Adrenal gland (tissue), 9 donors: ENCODE measurements at regions not wholly inside any gene's neighbourhood (a gene's known extent, or its start where the extent isn't known, plus 50 kb on each side); places are given as distances from the start of the nearest gene placed in this dataset.

Experiments used
- DNase-seq, 7 donors: peaks; one replicate each; pipeline ENCODE4 v3.0.0-alpha.2; 2019 to 2020
- H3K27ac ChIP-seq, 5 donors: fragments of 200-600 bp; sonication (generic) in 4 of 5; 1 replicate in 3 of 5; 2 replicates in 2 of 5; pipeline versions ENCODE4 v1.5.1 to v1.8.0; 2016 to 2020; ENCODE audit warnings: mild to moderate bottlenecking in 1 of 5
- H3K27me3 ChIP-seq: fragments of 200-600 bp; 2 replicates; pipeline ENCODE4 v1.8.0; 2021
- H3K36me3 ChIP-seq, 2 donors: fragments of 200-600 bp; replicated peaks in 1 of 2; 1 replicate in 1 of 2; 2 replicates in 1 of 2; pipeline versions ENCODE4 v1.5.1 to v1.8.0; 2018 to 2022
- H3K4me1 ChIP-seq, 2 donors: fragments of 200-600 bp; replicated peaks in 1 of 2; 1 replicate in 1 of 2; 2 replicates in 1 of 2; pipeline versions ENCODE4 v1.5.1 to v1.8.0; 2018 to 2021
- H3K4me3 ChIP-seq, 4 donors: fragments of 200-600 bp; sonication (generic) in 3 of 4; one replicate each; pipeline ENCODE4 v1.5.1; 2016 to 2018
- H3K9me3 ChIP-seq, 3 donors: fragments of 200-600 bp; sonication (generic) in 1 of 3; replicated peaks in 1 of 3; 1 replicate in 2 of 3; 2 replicates in 1 of 3; pipeline versions ENCODE4 v1.5.1 to v1.8.0; 2016 to 2021
- CTCF ChIP-seq, 6 experiments: fragments of 450-650 bp in 4 of 6; fragments of 200-600 bp in 2 of 6; sonication (generic) in 1 of 6; IDR thresholded peaks; 1 replicate in 5 of 6; 2 replicates in 1 of 6; pipeline versions ENCODE4 v1.5.1 to v1.8.0; 2016 to 2021; ENCODE audit warnings: antibody characterized with exemption in 6 of 6, mild to moderate bottlenecking in 2 of 6, moderate library complexity in 1 of 6
- POLR2A ChIP-seq, 2 donors: fragments of 450-650 bp; IDR thresholded peaks; one replicate each; pipeline ENCODE4 v1.6.1; 2017; ENCODE audit warnings: antibody characterized with exemption in 2 of 2, mild to moderate bottlenecking in 2 of 2, moderate library complexity in 1 of 2
- WGBS, 4 donors: extraction: QIAGEN DNeasy Blood & Tissue Kit in 2 of 4; methylation state at CpG; one replicate each; pipeline versions ENCODE4 v1.1.5 to v1.1.7; 2013 to 2017; 5-methylcytosine and 5-hydroxymethylcytosine counted together
- intact Hi-C, 2 donors: fragments of 100-400 bp; cut with DNase I; formaldehyde crosslinking; loops; one replicate each; pipeline versions ENCODE4 v1.14.1 to v1.15.0; 2022 to 2023
- donor health status: healthy with polysubstance abuse.
- donor health status: Bipolar disorder and iron deficiency.
- donor health status: DM: yes; HTN: yes; CAD: no.
- donor health status: DM: no; HTN: no; CAD: no.
- donor health status: DM: no; HTN: no; CAD: no.

- WGBS, 4 donors, result 65 to 84% (median 76%) methylated on average over 2 of the region's 2 CpGs
- no peak for DNase-seq
- H3K4me3 ChIP-seq, result no peak overlapping the region
- TF ChIP-seq CTCF (IDR thresholded peaks at IDR 0.05) (no peak), POLR2A (IDR thresholded peaks at IDR 0.05) (no peak)
- intact Hi-C loops, result no loop called here
- no peaks in the 10 kb centered on the region for H3K27me3 ChIP-seq
- H3K36me3 ChIP-seq, result no peaks in the 10 kb centered on the region
- no peak overlapping the region for H3K27ac ChIP-seq
- no peaks in the 10 kb centered on the region for H3K4me1 ChIP-seq
- no peaks in the 10 kb centered on the region for H3K9me3 ChIP-seq
Measured at GRCh38 chr1:55962472-55962871, 616.9 kb downstream of the PLPP3 start.

- 65 to 74% (median 72%) methylated on average over 3 of the region's 3 CpGs for WGBS, 4 donors
- TF ChIP-seq POLR2A (IDR thresholded peaks at IDR 0.05), result no peak
- no peak for TF ChIP-seq CTCF (IDR thresholded peaks at IDR 0.05)
- intact Hi-C loops, result no loop called here
Measured at GRCh38 chr1:55959136-55959548, 620.2 kb downstream of the PLPP3 start.

DNA sequence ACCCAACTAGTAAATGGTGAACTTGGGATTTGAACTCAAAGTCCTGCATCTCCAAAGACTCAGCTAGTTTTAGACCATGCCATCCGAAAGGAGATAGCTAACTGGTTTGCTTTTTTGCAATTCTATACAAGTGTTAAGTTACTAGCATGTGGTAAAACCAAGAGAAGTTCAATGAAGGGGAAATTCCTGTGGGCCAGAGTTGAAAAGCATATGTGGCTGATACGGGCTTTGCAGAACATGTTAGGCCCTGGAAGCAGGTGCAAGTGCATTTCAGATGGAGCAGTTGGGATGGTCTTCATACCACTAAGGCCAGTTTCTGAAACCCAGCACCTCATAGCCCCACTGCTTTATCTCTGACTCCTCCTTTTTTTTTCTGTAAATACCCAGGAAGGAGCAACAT lies 620.9 kb downstream of the PLPP3 start:
- TF ChIP-seq CTCF (IDR thresholded peaks at IDR 0.05) (no peak), POLR2A (IDR thresholded peaks at IDR 0.05) (no peak)
- no peaks in the 10 kb centered on the region for H3K27me3 ChIP-seq
- no peaks in the 10 kb centered on the region for H3K36me3 ChIP-seq
- intact Hi-C loops, result no loop called here
- H3K4me3 ChIP-seq, result no peak overlapping the region
- WGBS, 4 donors, result 82 to 92% (median 87%) methylated on average over 2 of the region's 2 CpGs
- H3K9me3 ChIP-seq, result no peaks in the 10 kb centered on the region
- H3K4me1 ChIP-seq, result no peaks in the 10 kb centered on the region
- no peak overlapping the region for H3K27ac ChIP-seq
- no peak for DNase-seq

More at GRCh38 chr1:55959136-55959548, 620.2 kb downstream of the PLPP3 start:
- no peak for DNase-seq
- no peak overlapping the region for H3K4me3 ChIP-seq
- no peak overlapping the region for H3K27ac ChIP-seq
- H3K4me1 ChIP-seq, result no peaks in the 10 kb centered on the region
- H3K27me3 ChIP-seq, result no peaks in the 10 kb centered on the region
- H3K36me3 ChIP-seq, result no peaks in the 10 kb centered on the region
- H3K9me3 ChIP-seq, result no peaks in the 10 kb centered on the region

DNA sequence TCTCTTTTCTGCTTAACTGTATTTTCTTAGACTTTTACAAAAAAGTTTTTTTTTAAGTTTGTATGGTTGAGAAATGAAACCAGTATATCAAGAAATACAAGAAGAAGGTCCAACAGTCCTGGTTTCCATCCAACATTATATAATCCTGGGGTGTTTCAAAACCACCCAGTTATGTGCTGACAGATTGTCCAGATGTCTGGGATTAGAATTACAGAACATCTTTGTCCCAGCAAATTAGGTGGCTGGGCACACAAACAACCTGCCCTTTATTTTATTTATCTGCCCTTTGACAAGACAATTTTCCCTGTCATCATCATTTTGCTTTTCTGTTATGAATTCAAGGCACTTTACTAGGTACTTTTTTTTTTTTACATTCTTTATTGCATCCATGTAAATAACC lies 622.1 kb downstream of the PLPP3 start:
- no peaks in the 10 kb centered on the region for H3K9me3 ChIP-seq
- H3K4me1 ChIP-seq, result no peaks in the 10 kb centered on the region
- intact Hi-C loops, result no loop called here
- no peaks in the 10 kb centered on the region for H3K27me3 ChIP-seq
- no peak overlapping the region for H3K27ac ChIP-seq
- no peak overlapping the region for H3K4me3 ChIP-seq
- no peaks in the 10 kb centered on the region for H3K36me3 ChIP-seq
- DNase-seq, result no peak
- TF ChIP-seq POLR2A (IDR thresholded peaks at IDR 0.05), result no peak
- TF ChIP-seq CTCF (IDR thresholded peaks at IDR 0.05), result no peak
